IMR-90 (cell line): ENCODE measurements at regions not wholly inside any gene's neighbourhood (a gene's known extent, or its start where the extent isn't known, plus 50 kb on each side); places are given as distances from the start of the nearest gene placed in this dataset.

Experiments
- ATAC-seq: fragments of 200-7000 bp; cut with Tn5 transposase; 2 replicates; pipeline ENCODE4 v1.9.1; 2020; ENCODE audit warnings: low read depth, mild to moderate bottlenecking, moderate library complexity
- BruUV-seq: library from RNA; stranded (reverse); fragments of 400-500 nt; replicated peaks from 2 replicates; lab custom pipeline; 2021; lab: Mats Ljungman, UMichigan
- CTCF ChIA-PET: fragments of 300-600 bp; formaldehyde crosslinking; extraction: SDS; loops from one replicate; lab custom pipeline; 2021; ENCODE audit warnings: antibody characterized with exemption; lab: Yijun Ruan, JAX
- POLR2A ChIA-PET: fragments of 300-600 bp; sonication (Branson Sonifier 250); formaldehyde crosslinking; loops from one replicate; lab custom pipeline; 2022; ENCODE audit warnings: antibody characterized with exemption; ENCODE audit not compliant: unreplicated experiment; lab: Charles Lee
- DNase-seq: peaks from one replicate; pipeline ENCODE4 v3.0.0; 2013
- H2AFZ ChIP-seq: replicated peaks from 2 replicates; pipeline ENCODE3; 2013; ENCODE audit warnings: low read length, mild to moderate bottlenecking; ENCODE audit not compliant: poor library complexity
- H2AK5ac ChIP-seq: 2 replicates; pipeline ENCODE4 v1.6.1; 2013; ENCODE audit warnings: low read depth, low read length, inconsistent platforms
- H2AK9ac ChIP-seq: replicated peaks from 2 replicates; pipeline ENCODE3; 2013; ENCODE audit warnings: mild to moderate bottlenecking, low read depth, low read length, moderate library complexity; ENCODE audit not compliant: poor library complexity
- H2BK120ac ChIP-seq: 2 replicates; pipeline ENCODE4 v1.6.1; 2013; ENCODE audit warnings: low read depth, low read length, inconsistent platforms
- H2BK15ac ChIP-seq: 3 replicates; pipeline ENCODE4 v1.6.1; 2013; ENCODE audit warnings: low read depth, low read length, inconsistent platforms
- H2BK20ac ChIP-seq: 2 replicates; pipeline ENCODE4 v1.6.1; 2013; ENCODE audit warnings: low read depth, mild to moderate bottlenecking, inconsistent platforms, low read length, moderate library complexity
- H2BK5ac ChIP-seq: 2 replicates; pipeline ENCODE4 v1.6.1; 2013; ENCODE audit warnings: mild to moderate bottlenecking, low read depth, low read length, inconsistent platforms; ENCODE audit not compliant: poor library complexity, severe bottlenecking
- H3K14ac ChIP-seq: replicated peaks from 2 replicates; pipeline ENCODE4 v1.6.1; 2013; ENCODE audit warnings: low read depth, low read length, inconsistent platforms
- H3K18ac ChIP-seq: 2 replicates; pipeline ENCODE4 v1.6.1; 2013; ENCODE audit warnings: low read depth, low read length, control low read depth
- H3K23ac ChIP-seq: 2 replicates; pipeline ENCODE4 v1.6.1; 2013; ENCODE audit warnings: low read depth, low read length, inconsistent platforms
- H3K27ac ChIP-seq: 2 replicates; pipeline ENCODE4 v1.5.1; 2013; ENCODE audit warnings: mild to moderate bottlenecking, control low read depth, low read length; ENCODE audit not compliant: insufficient read depth
- H3K27me3 ChIP-seq: 2 replicates; pipeline ENCODE4 v1.6.1; 2013; ENCODE audit warnings: low read length; ENCODE audit not compliant: control insufficient read depth, insufficient read depth
- H3K36me3 ChIP-seq: 2 replicates; pipeline ENCODE4 v1.6.1; 2013; ENCODE audit warnings: low read length, mixed read lengths; ENCODE audit not compliant: control insufficient read depth, insufficient read depth
- H3K4ac ChIP-seq: 2 replicates; pipeline ENCODE4 v1.6.1; 2013; ENCODE audit warnings: low read depth, low read length, inconsistent platforms
- H3K4me1 ChIP-seq: 2 replicates; pipeline ENCODE4 v1.6.1; 2013; ENCODE audit warnings: low read length, mixed read lengths; ENCODE audit not compliant: control insufficient read depth, insufficient read depth
- H3K4me2 ChIP-seq: 2 replicates; pipeline ENCODE4 v1.6.1; 2013; ENCODE audit warnings: low read depth, mild to moderate bottlenecking, control low read depth, low read length, moderate library complexity
- H3K4me3 ChIP-seq: 2 replicates; pipeline ENCODE4 v1.5.1; 2013; ENCODE audit warnings: low read depth, mild to moderate bottlenecking, control low read depth, low read length, moderate library complexity; ENCODE audit not compliant: insufficient read depth
- H3K56ac ChIP-seq: 2 replicates; pipeline ENCODE4 v1.6.1; 2013; ENCODE audit warnings: low read length, inconsistent platforms; ENCODE audit not compliant: insufficient read depth; ENCODE audit errors: extremely low read depth
- H3K79me1 ChIP-seq, 2 experiments: 2 replicates each; pipeline ENCODE4 v1.6.1; 2013; ENCODE audit warnings: low read length in 2 of 2, inconsistent platforms in 1 of 2, low read depth in 1 of 2
- H3K9ac ChIP-seq: 2 replicates; pipeline ENCODE4 v1.6.1; 2013; ENCODE audit warnings: low read depth, low read length, control low read depth
- H3K9me1 ChIP-seq: 2 replicates; pipeline ENCODE4 v1.6.1; 2013; ENCODE audit warnings: low read length, inconsistent platforms; ENCODE audit not compliant: insufficient read depth
- H3K9me3 ChIP-seq: 2 replicates; pipeline ENCODE4 v1.6.1; 2013; ENCODE audit warnings: low read length; ENCODE audit not compliant: control insufficient read depth, insufficient read depth
- H4K20me1 ChIP-seq: 2 replicates; pipeline ENCODE4 v1.6.1; 2013; ENCODE audit warnings: low read length, inconsistent platforms; ENCODE audit not compliant: insufficient read depth
- H4K5ac ChIP-seq: 2 replicates; pipeline ENCODE4 v1.6.1; 2013; ENCODE audit warnings: mild to moderate bottlenecking, low read depth, low read length, control low read depth
- H4K8ac ChIP-seq, 2 experiments: 2 replicates each; pipeline ENCODE4 v1.6.1; 2013; ENCODE audit warnings: low read depth in 2 of 2, low read length in 2 of 2, control low read depth in 1 of 2, inconsistent platforms in 1 of 2
- H4K91ac ChIP-seq: 2 replicates; pipeline ENCODE4 v1.6.1; 2013; ENCODE audit warnings: low read depth, low read length, inconsistent platforms; ENCODE audit not compliant: insufficient read depth
- MXI1 ChIP-seq: IDR thresholded peaks from 2 replicates; pipeline ENCODE4 v1.6.1; 2012; ENCODE audit warnings: low read depth, mild to moderate bottlenecking, low read length, moderate library complexity, borderline replicate concordance
- POLR2A ChIP-seq: IDR thresholded peaks from 2 replicates; pipeline ENCODE4 v1.6.1; 2012; ENCODE audit warnings: mild to moderate bottlenecking, low read depth, low read length
- RFX5 ChIP-seq: IDR thresholded peaks from 2 replicates; pipeline ENCODE4 v1.8.0; 2012; ENCODE audit warnings: low read depth, mild to moderate bottlenecking, low read length, moderate library complexity
- WGBS, 2 experiments: methylation state at CpG; one replicate each; pipeline versions ENCODE4 v1.1.5 to v1.1.7; 2013; ENCODE audit warnings: missing lambda C conversion rate in 2 of 2; ENCODE audit not compliant: insufficient read length in 1 of 2; ENCODE audit errors: extremely low coverage in 2 of 2; 5-methylcytosine and 5-hydroxymethylcytosine counted together
- dilution Hi-C: fragments of 300-500 bp; cut with HindIII; formaldehyde crosslinking; loops from one replicate; pipeline ENCODE4 v1.14.3; 2018; ENCODE audit warnings: low sequenced_read_pairs; ENCODE audit not compliant: unreplicated experiment
- in situ Hi-C: fragments of 300-500 bp; cut with MboI; formaldehyde crosslinking; loops from 3 replicates; pipeline ENCODE4 v1.14.3; 2019; ENCODE audit warnings: low sequenced_read_pairs, inconsistent platforms, mixed read lengths
- intact Hi-C: fragments of 100-400 bp; cut with micrococcal nuclease; formaldehyde crosslinking; loops from 2 replicates; pipeline ENCODE4 v1.10.0; 2022
- TF ChIP-seq, protein P1 (sequence below): fragments of 150-350 bp; IDR thresholded peaks from 2 replicates; pipeline ENCODE4 v1.6.1; 2016; ENCODE audit warnings: low read depth, mild to moderate bottlenecking, low read length, moderate library complexity, borderline replicate concordance
- TF ChIP-seq, protein P2 (sequence below): conservative IDR thresholded peaks from 2 replicates; pipeline ENCODE4 v1.5.1; 2012; ENCODE audit warnings: mild to moderate bottlenecking, low read depth, low read length, improper control_type of control experiment

GRCh38 chr3:124381575-124382333, 348.5 kb upstream of the UMPS start:
- no peak for ATAC-seq
- Histone ChIP-seq H4K91ac (no peak overlapping the region), H2AFZ (no peak overlapping the region), H2BK5ac (no peak overlapping the region), H2AK9ac (no peak overlapping the region), H3K79me1 (no peaks in the 10 kb centered on the region), H4K20me1 (no peaks in the 10 kb centered on the region), H3K56ac (no peak overlapping the region), H3K18ac (no peak overlapping the region), H3K23ac (no peak overlapping the region), H3K27me3 (peaks cover 6% of the 10 kb centered on the region), H2AK5ac (no peak overlapping the region), H2BK20ac (no peak overlapping the region), H3K27ac (no peak overlapping the region), H3K4me3 (no peak overlapping the region), H3K9ac (no peak overlapping the region), H3K4me1 (no peaks in the 10 kb centered on the region), H3K9me3 (no peaks in the 10 kb centered on the region), H2BK15ac (no peak overlapping the region), H4K5ac (no peak overlapping the region), H4K8ac (no peak overlapping the region), H3K36me3 (no peaks in the 10 kb centered on the region), H2BK120ac (no peak overlapping the region), H3K4ac (no peak overlapping the region), H3K4me2 (no peak overlapping the region), H3K14ac (no peak overlapping the region), H3K9me1 (no peaks in the 10 kb centered on the region)
- BruUV-seq = no TSS peak
- CTCF ChIA-PET = no interaction called here
- dilution Hi-C loops = no loop called here
- POLR2A ChIA-PET = no interaction called here
- in situ Hi-C loops = no loop called here
- peak; percentile 11 for DNase-seq
- WGBS, 2 experiments = 100% methylated on average over 1 of the region's 4 CpGs; no CpG with 5 or more reads in 1 of the 2 experiments
- TF ChIP-seq, protein P1, sequence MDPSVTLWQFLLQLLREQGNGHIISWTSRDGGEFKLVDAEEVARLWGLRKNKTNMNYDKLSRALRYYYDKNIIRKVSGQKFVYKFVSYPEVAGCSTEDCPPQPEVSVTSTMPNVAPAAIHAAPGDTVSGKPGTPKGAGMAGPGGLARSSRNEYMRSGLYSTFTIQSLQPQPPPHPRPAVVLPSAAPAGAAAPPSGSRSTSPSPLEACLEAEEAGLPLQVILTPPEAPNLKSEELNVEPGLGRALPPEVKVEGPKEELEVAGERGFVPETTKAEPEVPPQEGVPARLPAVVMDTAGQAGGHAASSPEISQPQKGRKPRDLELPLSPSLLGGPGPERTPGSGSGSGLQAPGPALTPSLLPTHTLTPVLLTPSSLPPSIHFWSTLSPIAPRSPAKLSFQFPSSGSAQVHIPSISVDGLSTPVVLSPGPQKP = no peak
- TF ChIP-seq RFX5 = no peak
- no peak for TF ChIP-seq MXI1
- no peak for TF ChIP-seq POLR2A
- TF ChIP-seq, protein P2, sequence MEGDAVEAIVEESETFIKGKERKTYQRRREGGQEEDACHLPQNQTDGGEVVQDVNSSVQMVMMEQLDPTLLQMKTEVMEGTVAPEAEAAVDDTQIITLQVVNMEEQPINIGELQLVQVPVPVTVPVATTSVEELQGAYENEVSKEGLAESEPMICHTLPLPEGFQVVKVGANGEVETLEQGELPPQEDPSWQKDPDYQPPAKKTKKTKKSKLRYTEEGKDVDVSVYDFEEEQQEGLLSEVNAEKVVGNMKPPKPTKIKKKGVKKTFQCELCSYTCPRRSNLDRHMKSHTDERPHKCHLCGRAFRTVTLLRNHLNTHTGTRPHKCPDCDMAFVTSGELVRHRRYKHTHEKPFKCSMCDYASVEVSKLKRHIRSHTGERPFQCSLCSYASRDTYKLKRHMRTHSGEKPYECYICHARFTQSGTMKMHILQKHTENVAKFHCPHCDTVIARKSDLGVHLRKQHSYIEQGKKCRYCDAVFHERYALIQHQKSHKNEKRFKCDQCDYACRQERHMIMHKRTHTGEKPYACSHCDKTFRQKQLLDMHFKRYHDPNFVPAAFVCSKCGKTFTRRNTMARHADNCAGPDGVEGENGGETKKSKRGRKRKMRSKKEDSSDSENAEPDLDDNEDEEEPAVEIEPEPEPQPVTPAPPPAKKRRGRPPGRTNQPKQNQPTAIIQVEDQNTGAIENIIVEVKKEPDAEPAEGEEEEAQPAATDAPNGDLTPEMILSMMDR = no peak
- intact Hi-C loops = no loop called here
